Activated CD4-positive, alpha-beta T cell treated with anti-CD3 and anti-CD28 coated beads for 24 hours (primary cell): ENCODE measurements at regions not wholly inside any gene's neighbourhood (a gene's known extent, or its start where the extent isn't known, plus 50 kb on each side); places are given as distances from the start of the nearest gene placed in this dataset.
"Not testable (repeated sequence)": the region's sequence is repeated elsewhere in the genome, so short reads cannot be mapped to it uniquely, and the experiment has no call there.

Source experiments
- DNase-seq, 2 donors: peaks; one replicate each; pipeline ENCODE4 v3.0.0-alpha.2; 2020; ENCODE audit warnings: low read depth in 2 of 2

DNA sequence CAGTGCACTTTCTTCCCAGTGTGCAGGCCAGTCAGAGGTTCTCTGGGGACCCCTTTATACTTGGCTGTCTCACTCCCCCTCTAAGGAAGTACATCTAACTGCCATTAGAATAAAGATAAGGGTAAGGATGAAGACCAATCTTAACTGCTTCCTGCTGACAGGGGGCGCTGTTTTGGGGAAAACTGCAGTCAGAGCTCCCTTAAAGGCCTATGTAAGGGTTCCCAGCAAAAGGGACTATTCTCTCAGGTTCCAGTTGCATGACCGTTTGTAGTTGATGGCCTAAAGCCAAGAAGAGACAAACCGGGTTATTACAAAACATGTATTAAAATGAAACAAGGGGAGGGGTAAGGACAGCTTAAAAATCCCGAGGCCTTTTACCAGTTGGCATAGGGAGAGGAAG is 115.6 kb upstream of the SPIN4 start:
- DNase-seq, result no peak

- DNase-seq, result no peak
These were observed 107.8 kb upstream of the SPIN4 start for GRCh38 chrX:63458981-63459380.

DNA sequence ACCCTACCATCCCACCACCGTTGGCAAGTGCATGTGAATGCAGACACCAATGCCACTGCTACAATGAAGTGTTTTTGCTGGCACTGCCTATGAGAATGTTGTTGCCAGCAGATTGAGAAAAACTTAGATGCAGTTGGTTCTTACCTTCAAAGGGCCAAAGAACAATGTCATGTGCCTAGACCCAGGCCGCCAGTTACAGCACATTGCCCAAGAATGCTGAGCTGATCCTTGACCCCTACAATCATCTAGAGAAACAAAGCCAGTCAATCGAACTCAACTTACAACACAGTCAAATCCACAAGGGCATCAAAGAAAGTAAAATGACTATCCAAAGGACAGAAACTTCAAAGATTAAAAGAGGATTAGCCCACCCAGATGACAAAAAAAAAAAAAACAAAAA is 102.4 kb upstream of the SPIN4 start:
- no peak for DNase-seq

DNA sequence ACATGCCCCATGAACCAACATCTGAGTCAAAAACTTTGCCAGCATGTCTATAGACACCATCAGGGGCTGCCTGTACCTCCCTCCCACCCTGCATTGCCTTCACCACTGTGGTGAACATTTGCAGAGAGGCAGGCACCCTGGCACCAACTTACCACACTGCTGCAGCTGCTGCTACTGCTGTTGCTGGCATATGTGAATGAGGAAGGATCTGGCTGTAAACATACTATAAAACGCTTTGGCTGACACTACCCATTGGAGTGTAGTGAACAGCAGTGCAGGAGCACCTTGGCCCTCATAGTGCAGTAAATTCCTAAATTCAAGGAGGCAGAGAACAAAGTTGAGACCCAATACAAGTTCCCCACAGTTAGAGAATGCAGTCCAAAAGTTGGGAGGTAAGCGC is 90.6 kb upstream of the SPIN4 start:
- DNase-seq, result no peak

- DNase-seq, result no peak
These were observed 88.4 kb upstream of the SPIN4 start for GRCh38 chrX:63439580-63439979.

DNA sequence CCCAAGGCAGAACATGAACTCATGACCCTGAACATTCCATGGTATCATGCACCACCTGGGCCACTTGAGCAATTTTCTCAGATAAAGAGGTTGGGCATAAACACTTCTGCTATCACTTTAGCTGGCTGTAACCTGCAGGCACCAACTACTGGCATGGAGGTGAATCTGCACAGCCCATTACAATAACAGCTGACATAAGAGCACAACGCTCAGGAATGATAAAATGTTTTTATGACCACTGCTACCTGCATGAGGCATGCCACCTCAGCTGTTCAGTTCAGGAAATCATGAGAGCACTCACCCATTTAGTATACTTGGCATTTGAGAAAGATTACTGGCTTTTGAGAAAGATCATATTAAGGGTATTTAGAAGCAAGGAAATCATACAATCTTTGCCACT is 85.7 kb upstream of the SPIN4 start:
- DNase-seq, result no peak

GRCh38 chrX:63434665-63435064 is 83.5 kb upstream of the SPIN4 start:
- DNase-seq, result no peak

GRCh38 chrX:63434206-63434605 is 83.1 kb upstream of the SPIN4 start:
- no peak for DNase-seq

- no peak for DNase-seq
These were observed 78.9 kb upstream of the SPIN4 start for GRCh38 chrX:63430026-63430425.

GRCh38 chrX:63428348-63428747 is 77.2 kb upstream of the SPIN4 start:
- no peak for DNase-seq

DNA sequence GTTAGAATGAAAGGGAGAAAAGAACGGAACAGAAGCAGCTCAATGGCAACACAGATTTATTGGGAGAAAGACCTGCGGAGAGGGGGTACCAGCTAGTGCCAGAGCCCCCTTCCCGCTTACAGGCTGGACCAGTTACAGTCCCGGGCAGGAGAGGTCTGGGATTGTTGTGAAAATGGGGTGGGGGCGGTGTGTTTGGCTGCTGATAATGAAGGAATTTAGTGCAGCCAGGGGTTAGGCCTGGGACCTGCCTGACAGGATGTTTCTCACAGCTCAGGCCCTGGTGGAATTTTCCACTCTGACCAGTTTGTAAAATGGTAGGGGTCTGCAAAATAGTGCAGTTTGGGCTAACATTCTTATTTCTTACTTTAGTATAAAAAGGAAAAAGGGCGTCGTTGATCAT is 75.4 kb upstream of the SPIN4 start:
- no peak for DNase-seq

- DNase-seq, result no peak
These were observed 72.9 kb upstream of the SPIN4 start for GRCh38 chrX:63424063-63424462.

- DNase-seq, result no peak
These were observed 70.3 kb upstream of the SPIN4 start for GRCh38 chrX:63421411-63421810.

DNA sequence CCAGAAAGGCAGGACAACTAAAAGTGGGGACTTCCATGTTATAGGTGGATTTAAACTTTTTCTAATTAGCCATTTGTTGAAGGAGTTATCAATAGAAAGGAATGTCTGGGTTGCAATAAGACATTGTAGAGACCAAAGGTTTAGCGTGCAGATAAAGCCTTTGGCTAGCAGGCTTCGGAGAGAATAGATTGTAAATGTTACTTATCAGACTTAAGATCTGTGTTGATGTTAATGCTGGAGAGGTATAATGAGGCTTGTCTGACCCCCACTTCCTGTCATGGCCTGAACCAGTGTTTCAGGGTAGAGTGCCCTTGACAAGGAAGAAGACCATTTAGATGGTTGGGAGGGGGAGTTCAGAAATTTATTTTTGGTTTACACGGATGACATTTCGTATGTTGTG is 67.1 kb upstream of the SPIN4 start:
- DNase-seq, result no peak

DNA sequence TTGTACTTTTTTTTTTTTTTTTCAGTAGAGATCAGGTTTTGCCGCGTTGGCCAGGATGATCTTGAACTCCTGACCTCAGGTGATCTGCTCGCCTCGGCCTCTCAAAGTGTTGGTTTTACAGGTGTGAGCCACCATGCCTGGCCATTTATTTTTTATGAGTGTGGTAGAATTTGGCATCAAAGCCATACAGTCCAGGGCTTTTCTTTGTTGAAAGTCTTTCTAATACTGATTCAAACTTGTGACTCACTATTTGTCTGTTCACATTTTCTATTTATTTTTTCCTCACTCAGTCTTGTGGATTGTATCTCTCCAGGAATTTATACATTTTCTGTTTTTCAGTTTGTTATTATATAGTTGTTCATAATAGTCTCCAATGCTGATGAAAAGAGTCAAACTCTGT is 66.5 kb upstream of the SPIN4 start:
- DNase-seq, result no peak

DNA sequence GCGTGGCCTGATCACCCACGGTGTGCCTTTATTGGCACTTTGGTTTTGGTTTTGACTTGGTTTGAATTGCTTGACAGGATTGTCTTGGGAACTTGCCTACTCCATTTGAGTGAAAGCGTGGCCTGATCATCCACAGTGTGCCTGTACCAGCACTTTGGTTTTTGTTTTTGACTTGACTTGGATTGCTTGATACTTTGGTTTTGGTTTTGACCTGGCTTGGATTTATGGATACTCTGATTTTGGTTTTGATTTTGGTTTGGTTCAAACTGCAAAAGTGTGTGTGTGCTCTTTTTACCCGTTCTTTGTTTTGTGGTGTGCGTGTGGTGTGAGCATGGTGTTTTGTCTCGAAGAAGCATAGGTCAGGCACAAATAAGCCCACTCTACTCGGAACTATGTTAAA is 58.8 kb upstream of the SPIN4 start:
- DNase-seq, result not testable (repeated sequence)

- no peak for DNase-seq
These were observed 56.9 kb upstream of the SPIN4 start for GRCh38 chrX:63408050-63408449.

DNA sequence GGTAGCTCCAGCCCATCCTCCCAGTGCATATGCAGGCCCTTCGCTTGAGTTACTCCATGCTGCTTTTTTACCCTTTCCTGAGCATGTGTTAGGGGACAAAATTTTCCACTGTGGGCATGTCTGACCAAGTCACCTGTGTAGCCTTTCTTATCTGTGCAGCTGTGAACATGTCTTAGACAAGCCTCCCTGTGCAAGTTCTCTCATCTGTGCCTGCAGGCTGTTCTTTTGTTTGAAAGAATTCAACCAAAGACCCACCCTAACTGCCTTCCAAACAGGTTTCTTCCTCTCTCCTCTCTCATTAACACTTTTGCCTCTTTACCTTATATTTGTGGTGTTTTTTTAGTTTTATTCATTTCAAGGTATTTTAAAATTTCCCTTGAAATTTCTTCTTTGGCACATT is 53.2 kb upstream of the SPIN4 start:
- no peak for DNase-seq

GRCh38 chrX:63402106-63402505 is 51.0 kb upstream of the SPIN4 start:
- DNase-seq, result no peak
